ENCODE measurements at regions not wholly inside any gene's neighbourhood (a gene's known extent, or its start where the extent isn't known, plus 50 kb on each side); places are given as distances from the start of the nearest gene placed in this dataset.

GRCh38 chr6:100236389-100236788 is 228.3 kb downstream of the SIM1 start:
- TF ChIP-seq CTCF (conservative IDR thresholded peaks at IDR 0.05), result no peak

DNA sequence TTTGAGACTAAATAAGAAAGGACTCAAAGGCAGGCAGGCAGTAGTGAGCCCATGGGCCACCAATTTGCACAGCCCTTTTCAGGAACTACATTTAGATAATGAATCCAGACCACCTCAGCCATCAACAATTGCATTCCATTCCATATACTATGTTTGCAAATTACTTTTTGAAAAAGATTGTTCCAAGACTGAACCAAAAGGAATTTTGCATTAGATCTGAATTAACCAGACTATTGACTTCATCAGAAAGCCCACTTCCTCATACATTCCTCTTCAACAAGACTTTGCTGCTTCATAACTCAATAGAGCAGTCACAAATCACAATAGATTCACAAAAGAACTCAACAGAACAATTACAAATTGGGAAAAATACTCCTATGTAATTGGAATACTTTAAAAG is 229.1 kb downstream of the SIM1 start:
- no peak for TF ChIP-seq CTCF (conservative IDR thresholded peaks at IDR 0.05)
- no peak overlapping the region for H3K27ac ChIP-seq

More at GRCh38 chr6:100236389-100236788, 228.3 kb downstream of the SIM1 start:
- H3K27ac ChIP-seq, result no peak overlapping the region

DNA sequence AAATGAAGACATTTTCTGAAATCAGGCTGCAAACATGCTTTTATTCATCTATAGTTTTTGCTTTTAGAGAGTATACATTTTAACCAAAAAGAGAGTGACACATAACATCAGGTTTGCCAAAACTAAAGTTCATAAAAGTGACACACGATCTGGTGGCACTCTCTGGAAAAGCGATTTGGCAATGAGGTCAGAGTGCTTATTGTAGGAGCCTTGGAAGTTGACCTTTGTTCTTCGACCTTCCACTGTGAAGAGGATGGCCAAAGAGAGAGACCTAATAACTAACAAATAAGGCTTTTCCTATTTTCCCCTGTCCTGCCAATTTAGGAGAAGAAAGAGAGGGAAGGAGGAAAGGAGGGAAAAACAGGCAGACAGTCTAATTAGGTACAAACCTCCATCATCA is 230.1 kb downstream of the SIM1 start:
- TF ChIP-seq CTCF (conservative IDR thresholded peaks at IDR 0.05), result no peak
- no peak overlapping the region for H3K27ac ChIP-seq

DNA sequence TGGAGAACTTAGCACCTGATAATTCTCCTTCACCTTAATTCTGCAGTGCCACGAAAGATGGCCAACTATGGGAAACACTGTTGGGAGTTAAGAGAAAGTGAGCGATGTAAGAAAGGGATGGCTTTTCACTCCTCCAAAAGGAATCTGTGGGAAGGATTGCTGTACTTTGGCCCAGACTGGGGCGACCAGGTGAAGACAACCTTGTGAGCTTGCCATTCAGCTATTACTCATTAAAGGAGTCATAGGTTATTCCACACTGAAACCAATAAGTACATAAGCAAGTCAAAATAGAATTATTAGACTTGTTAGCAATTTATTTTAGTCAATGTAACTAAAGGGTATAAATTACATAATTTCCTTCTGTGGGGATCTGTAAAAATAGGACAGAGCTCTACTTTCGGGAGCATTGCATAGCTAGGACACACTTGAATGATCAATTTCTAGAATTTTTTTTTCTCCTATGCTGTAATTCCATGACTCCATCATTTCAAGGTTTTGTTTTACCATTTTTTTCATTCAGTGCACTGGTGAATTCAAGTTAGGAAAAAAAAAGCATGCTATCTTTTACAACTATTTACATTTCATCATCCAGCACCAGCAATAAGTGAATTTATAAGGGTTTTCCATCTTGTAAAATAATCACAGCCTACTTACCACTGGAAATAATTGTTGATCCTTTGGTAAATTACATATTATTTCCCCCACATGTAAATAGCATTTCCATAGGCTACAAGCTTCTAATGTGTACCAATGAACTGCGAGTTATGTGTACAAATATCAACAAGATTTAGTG is 231.7 kb downstream of the SIM1 start:
- peak overlapping the region; percentile 36 for H3K27ac ChIP-seq
- no peak for TF ChIP-seq CTCF (conservative IDR thresholded peaks at IDR 0.05)

- TF ChIP-seq CTCF (conservative IDR thresholded peaks at IDR 0.05), result no peak
- no peak overlapping the region for H3K27ac ChIP-seq
These were observed 233.8 kb downstream of the SIM1 start for GRCh38 chr6:100230953-100231316.

GRCh38 chr6:100230115-100230952 is 234.4 kb downstream of the SIM1 start:
- no peak for TF ChIP-seq CTCF (conservative IDR thresholded peaks at IDR 0.05)
- peak overlapping the region; percentile 77; the same call in 1 of the 2 replicates for H3K27ac ChIP-seq

GRCh38 chr6:100229512-100229911 is 235.2 kb downstream of the SIM1 start:
- TF ChIP-seq CTCF (conservative IDR thresholded peaks at IDR 0.05), result no peak
- H3K27ac ChIP-seq, result peak overlapping the region; percentile 77

Data from VCaP (cell line).